GM18870 (cell line): ENCODE measurements at regions not wholly inside any gene's neighbourhood (a gene's known extent, or its start where the extent isn't known, plus 50 kb on each side); places are given as distances from the start of the nearest gene placed in this dataset.

Experiments used
- ATAC-seq: cut with Tn5 transposase; IDR thresholded peaks from one replicate; pipeline ENCODE4 v1.9.1; 2021; ENCODE audit warnings: moderate library complexity; ENCODE audit not compliant: unreplicated experiment

- ATAC-seq: no peak
Observed at GRCh38 chr15:39358441-39359041, 222.3 kb upstream of the THBS1 start.

GRCh38 chr15:39359771-39360170, 221.1 kb upstream of the THBS1 start:
- no peak for ATAC-seq

- ATAC-seq: no peak
Observed at GRCh38 chr15:39360452-39360851, 220.4 kb upstream of the THBS1 start.

GRCh38 chr15:39361497-39361896, 219.4 kb upstream of the THBS1 start:
- ATAC-seq: no peak

- no peak for ATAC-seq
Observed at GRCh38 chr15:39362821-39363561, 217.9 kb upstream of the THBS1 start.

GRCh38 chr15:39363761-39364586, 216.9 kb upstream of the THBS1 start:
- no peak for ATAC-seq

- no peak for ATAC-seq
Observed at GRCh38 chr15:39364721-39365120, 216.2 kb upstream of the THBS1 start.

GRCh38 chr15:39365161-39365560, 215.7 kb upstream of the THBS1 start:
- ATAC-seq: no peak

GRCh38 chr15:39365873-39366272, 215.0 kb upstream of the THBS1 start:
- no peak for ATAC-seq

- no peak for ATAC-seq
Observed at GRCh38 chr15:39367596-39367995, 213.3 kb upstream of the THBS1 start.

GRCh38 chr15:39369768-39370167, 211.1 kb upstream of the THBS1 start:
- no peak for ATAC-seq

GRCh38 chr15:39376371-39376909, 204.4 kb upstream of the THBS1 start:
- ATAC-seq: no peak

- ATAC-seq: peak; percentile 81
Observed at GRCh38 chr15:39381517-39381916, 199.4 kb upstream of the THBS1 start.

- no peak for ATAC-seq
Observed at GRCh38 chr15:39388118-39388517, 192.8 kb upstream of the THBS1 start.

GRCh38 chr15:39391230-39391629, 189.6 kb upstream of the THBS1 start:
- no peak for ATAC-seq

- ATAC-seq: no peak
Observed at GRCh38 chr15:39392469-39393047, 188.3 kb upstream of the THBS1 start.

GRCh38 chr15:39393575-39394335, 187.1 kb upstream of the THBS1 start:
- ATAC-seq: no peak

- no peak for ATAC-seq
Observed at GRCh38 chr15:39394496-39394895, 186.4 kb upstream of the THBS1 start.

- ATAC-seq: no peak
Observed at GRCh38 chr15:39396979-39397615, 183.8 kb upstream of the THBS1 start.

GRCh38 chr15:39397883-39398282, 183.0 kb upstream of the THBS1 start:
- peak; percentile 48 for ATAC-seq
